ENCODE measurements at regions not wholly inside any gene's neighbourhood (a gene's known extent, or its start where the extent isn't known, plus 50 kb on each side); places are given as distances from the start of the nearest gene placed in this dataset.

GRCh38 chr1:95716550-95716949, 482.5 kb downstream of the RWDD3 start:
- no peaks in the 10 kb centered on the region for H3K9me3 ChIP-seq (ENCODE audit: control insufficient read depth in 4 of 4, low read length in 3 of 4)
- DNase-seq (ENCODE audit: low spot score), result no peak
- no peaks in the 10 kb centered on the region for H3K27me3 ChIP-seq (ENCODE audit: control insufficient read depth in 4 of 4, insufficient read depth in 4 of 4, low read length in 3 of 4)
- WGBS, result 85% methylated on average over 5 of the region's 5 CpGs
- H3K4me3 ChIP-seq (ENCODE audit: low read depth in 1 of 3, low read length in 3 of 3), result no peak overlapping the region
- no peak overlapping the region for H3K27ac ChIP-seq (ENCODE audit: low read depth in 1 of 2, low read length in 2 of 2)
- no peak overlapping the region for H3K9ac ChIP-seq (ENCODE audit: low read depth in 1 of 2, low read length in 2 of 2)
- H3K36me3 ChIP-seq (ENCODE audit: control insufficient read depth in 4 of 4, insufficient read depth in 3 of 4, low read depth in 1 of 4, low read length in 3 of 4), result no peaks in the 10 kb centered on the region
- no peaks in the 10 kb centered on the region for H3K4me1 ChIP-seq (ENCODE audit: control insufficient read depth in 4 of 4, insufficient read depth in 4 of 4, low read length in 3 of 4)
- TF ChIP-seq RXRA (IDR thresholded peaks at IDR 0.05) (no peak), MAX (IDR thresholded peaks at IDR 0.05) (no peak), TAF1 (conservative IDR thresholded peaks at IDR 0.05) (no peak), SP1 (IDR thresholded peaks at IDR 0.05) (no peak), FOXA1 (IDR thresholded peaks at IDR 0.05) (no peak), FOXA2 (IDR thresholded peaks at IDR 0.05) (no peak), REST (IDR thresholded peaks at IDR 0.05) (no peak), EGR1 (IDR thresholded peaks at IDR 0.05; ENCODE audit: low read depth in 2 of 2) (no peak), HNF4G (IDR thresholded peaks at IDR 0.05) (no peak)
- TF ChIP-seq, protein P1, sequence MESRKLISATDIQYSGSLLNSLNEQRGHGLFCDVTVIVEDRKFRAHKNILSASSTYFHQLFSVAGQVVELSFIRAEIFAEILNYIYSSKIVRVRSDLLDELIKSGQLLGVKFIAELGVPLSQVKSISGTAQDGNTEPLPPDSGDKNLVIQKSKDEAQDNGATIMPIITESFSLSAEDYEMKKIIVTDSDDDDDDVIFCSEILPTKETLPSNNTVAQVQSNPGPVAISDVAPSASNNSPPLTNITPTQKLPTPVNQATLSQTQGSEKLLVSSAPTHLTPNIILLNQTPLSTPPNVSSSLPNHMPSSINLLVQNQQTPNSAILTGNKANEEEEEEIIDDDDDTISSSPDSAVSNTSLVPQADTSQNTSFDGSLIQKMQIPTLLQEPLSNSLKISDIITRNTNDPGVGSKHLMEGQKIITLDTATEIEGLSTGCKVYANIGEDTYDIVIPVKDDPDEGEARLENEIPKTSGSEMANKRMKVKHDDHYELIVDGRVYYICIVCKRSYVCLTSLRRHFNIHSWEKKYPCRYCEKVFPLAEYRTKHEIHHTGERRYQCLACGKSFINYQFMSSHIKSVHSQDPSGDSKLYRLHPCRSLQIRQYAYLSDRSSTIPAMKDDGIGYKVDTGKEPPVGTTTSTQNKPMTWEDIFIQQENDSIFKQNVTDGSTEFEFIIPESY (IDR thresholded peaks at IDR 0.05), result no peak

GRCh38 chr1:95723346-95723745, 489.3 kb downstream of the RWDD3 start:
- H3K9ac ChIP-seq (ENCODE audit: low read depth in 1 of 2, low read length in 2 of 2), result no peak overlapping the region
- WGBS, result 94% methylated on average over 1 of the region's 1 CpG
- H3K4me3 ChIP-seq (ENCODE audit: low read depth in 1 of 3, low read length in 3 of 3), result no peak overlapping the region
- DNase-seq (ENCODE audit: low spot score), result no peak
- TF ChIP-seq, protein P1 (IDR thresholded peaks at IDR 0.05), result no peak
- TF ChIP-seq FOXA1 (IDR thresholded peaks at IDR 0.05) (no peak), FOXA2 (IDR thresholded peaks at IDR 0.05) (no peak)
- no peaks in the 10 kb centered on the region for H3K9me3 ChIP-seq (ENCODE audit: control insufficient read depth in 4 of 4, low read length in 3 of 4)
- no peaks in the 10 kb centered on the region for H3K4me1 ChIP-seq (ENCODE audit: control insufficient read depth in 4 of 4, insufficient read depth in 4 of 4, low read length in 3 of 4)
- H3K27me3 ChIP-seq (ENCODE audit: control insufficient read depth in 4 of 4, insufficient read depth in 4 of 4, low read length in 3 of 4), result no peaks in the 10 kb centered on the region
- H3K36me3 ChIP-seq (ENCODE audit: control insufficient read depth in 4 of 4, insufficient read depth in 3 of 4, low read depth in 1 of 4, low read length in 3 of 4), result no peaks in the 10 kb centered on the region
- H3K27ac ChIP-seq (ENCODE audit: low read depth in 1 of 2, low read length in 2 of 2), result no peak overlapping the region

DNA sequence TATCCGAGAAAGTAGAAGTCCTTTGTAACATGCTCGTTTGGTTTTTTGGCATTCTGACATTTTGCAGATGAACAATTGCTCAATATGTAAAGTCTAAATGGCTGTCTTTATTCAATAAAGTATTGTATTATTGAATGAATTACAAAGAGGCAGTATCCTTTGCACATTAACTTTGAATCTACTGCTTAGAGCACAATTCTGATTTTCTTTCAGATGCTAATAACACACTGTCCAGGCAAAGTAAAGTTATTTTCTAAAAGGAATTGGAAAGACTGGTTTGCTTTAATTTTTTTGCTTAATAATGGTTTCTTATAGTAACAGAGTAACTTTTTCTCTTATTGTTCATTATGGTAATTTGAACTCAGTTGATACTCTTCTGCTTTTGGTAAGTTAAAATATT, 494.8 kb downstream of the RWDD3 start:
- Histone ChIP-seq H3K9me3 (ENCODE audit: control insufficient read depth in 4 of 4, low read length in 3 of 4) (no peaks in the 10 kb centered on the region), H3K36me3 (ENCODE audit: control insufficient read depth in 4 of 4, insufficient read depth in 3 of 4, low read depth in 1 of 4, low read length in 3 of 4) (no peaks in the 10 kb centered on the region), H3K27me3 (ENCODE audit: control insufficient read depth in 4 of 4, insufficient read depth in 4 of 4, low read length in 3 of 4) (no peaks in the 10 kb centered on the region), H3K4me3 (ENCODE audit: low read depth in 1 of 3, low read length in 3 of 3) (no peak overlapping the region), H3K4me1 (ENCODE audit: control insufficient read depth in 4 of 4, insufficient read depth in 4 of 4, low read length in 3 of 4) (no peaks in the 10 kb centered on the region), H3K9ac (ENCODE audit: low read depth in 1 of 2, low read length in 2 of 2) (no peak overlapping the region), H3K27ac (ENCODE audit: low read depth in 1 of 2, low read length in 2 of 2) (no peak overlapping the region)
- no peak for DNase-seq (ENCODE audit: low spot score)
- no peak for TF ChIP-seq MAX (IDR thresholded peaks at IDR 0.05)
- 87% methylated on average over 2 of the region's 2 CpGs for WGBS

Measured in liver (tissue), 7 donors.